Activated T-cell treated with anti-CD3 and anti-CD28 coated beads, Interleukin-2, amount 50 U/mL, for 72 hours (primary cell): ENCODE measurements at regions not wholly inside any gene's neighbourhood (a gene's known extent, or its start where the extent isn't known, plus 50 kb on each side); places are given as distances from the start of the nearest gene placed in this dataset.

Experiments
- ATAC-seq, 2 donors: fragments of 150-1000 bp; cut with Tn5 transposase; replicated peaks in 1 of 2; 2 replicates each; pipeline ENCODE4 v1.10.0; 2021; ENCODE audit warnings: moderate library complexity in 2 of 2, mild to moderate bottlenecking in 1 of 2
- DNase-seq, 2 donors: peaks; one replicate each; pipeline ENCODE4 v3.0.0; 2021 to 2022; ENCODE audit warnings: mixed read lengths in 1 of 2
- H3K27ac Mint-ChIP-seq: one replicate; pipeline ENCODE4 v1.8.0; 2022; ENCODE audit warnings: mild to moderate bottlenecking, moderate library complexity, mixed read lengths
- H3K27me3 Mint-ChIP-seq: one replicate; pipeline ENCODE4 v1.8.0; 2022; ENCODE audit warnings: low read depth, mixed read lengths
- H3K36me3 Mint-ChIP-seq, 2 donors: one replicate each; pipeline ENCODE4 v1.8.0; 2022; ENCODE audit warnings: mixed read lengths in 2 of 2, mild to moderate bottlenecking in 1 of 2; ENCODE audit not compliant: insufficient read depth in 2 of 2
- H3K4me1 Mint-ChIP-seq: one replicate; pipeline ENCODE4 v1.8.0; 2022; ENCODE audit warnings: low read depth, mixed read lengths
- H3K4me3 Mint-ChIP-seq, 2 donors: one replicate each; pipeline ENCODE4 v1.8.0; 2022; ENCODE audit warnings: mild to moderate bottlenecking in 2 of 2, mixed read lengths in 2 of 2, moderate library complexity in 2 of 2
- H3K9me3 Mint-ChIP-seq, 2 donors: one replicate each; pipeline ENCODE4 v1.8.0; 2022; ENCODE audit warnings: mixed read lengths in 2 of 2

DNA sequence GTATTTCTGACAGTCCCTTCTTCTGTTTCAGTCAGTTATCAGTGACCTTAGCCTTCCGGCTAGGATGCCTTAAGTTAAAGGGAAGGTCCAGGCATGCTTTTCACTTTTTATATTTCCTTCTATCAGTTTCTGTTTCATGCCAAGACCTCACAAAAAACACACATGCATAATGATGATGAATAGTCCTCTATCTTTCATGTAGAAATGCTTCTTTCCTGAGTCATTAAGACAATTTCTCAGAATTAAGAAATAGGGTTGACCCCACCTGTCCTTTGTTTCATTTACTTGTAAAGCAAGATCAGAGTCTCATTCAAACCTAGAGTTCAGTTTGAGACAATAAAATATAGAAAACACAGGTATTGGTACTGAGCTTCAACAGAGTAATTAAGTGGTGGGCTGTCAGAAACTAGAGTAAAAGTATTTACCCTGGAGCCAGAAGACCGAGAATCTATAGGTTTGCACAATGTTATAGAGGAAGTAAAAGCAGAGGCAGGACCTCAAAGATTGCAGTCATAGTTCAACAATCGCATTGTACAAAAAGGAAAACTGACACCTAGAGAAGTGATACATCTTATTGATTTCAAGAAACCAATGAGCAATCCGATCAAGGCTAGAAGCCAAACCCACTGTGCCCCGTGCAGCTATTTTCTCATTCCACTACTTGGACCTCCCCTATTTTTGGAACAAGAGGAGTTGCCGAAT is 118.7 kb upstream of the PUM3 start:
- no peaks in the 10 kb centered on the region for H3K36me3 Mint-ChIP-seq
- H3K27ac Mint-ChIP-seq: no peak overlapping the region
- no peaks in the 10 kb centered on the region for H3K4me1 Mint-ChIP-seq
- DNase-seq: no peak
- H3K9me3 Mint-ChIP-seq: no peaks in the 10 kb centered on the region
- peaks cover 10% of the 10 kb centered on the region for H3K27me3 Mint-ChIP-seq
- no peak overlapping the region for H3K4me3 Mint-ChIP-seq
- peak in 1 of 2 donors; percentile 19 for ATAC-seq

DNA sequence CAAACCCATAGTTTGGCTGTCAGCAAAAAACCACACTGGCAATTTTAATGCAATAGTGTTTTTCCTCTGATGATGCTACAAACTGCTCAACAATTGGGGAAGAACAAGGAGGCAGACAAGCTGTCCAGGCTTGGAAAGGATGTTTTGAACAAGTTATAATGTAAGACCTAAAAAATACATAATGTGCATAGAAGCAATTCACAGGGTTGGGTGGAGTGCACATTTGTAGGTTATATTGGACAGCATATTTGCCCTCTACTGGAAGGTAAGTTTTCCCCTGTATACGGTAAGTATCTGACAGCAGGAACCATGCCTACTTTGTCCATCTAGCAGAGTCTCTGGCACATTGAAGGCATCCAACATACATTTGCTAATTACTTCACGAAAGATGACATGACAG is 114.3 kb upstream of the PUM3 start:
- DNase-seq: no peak
- H3K4me3 Mint-ChIP-seq: no peak overlapping the region
- peaks cover 12% of the 10 kb centered on the region for H3K27me3 Mint-ChIP-seq
- H3K27ac Mint-ChIP-seq: no peak overlapping the region
- no peaks in the 10 kb centered on the region for H3K36me3 Mint-ChIP-seq
- no peak for ATAC-seq
- H3K9me3 Mint-ChIP-seq: no peaks in the 10 kb centered on the region
- H3K4me1 Mint-ChIP-seq: no peaks in the 10 kb centered on the region

DNA sequence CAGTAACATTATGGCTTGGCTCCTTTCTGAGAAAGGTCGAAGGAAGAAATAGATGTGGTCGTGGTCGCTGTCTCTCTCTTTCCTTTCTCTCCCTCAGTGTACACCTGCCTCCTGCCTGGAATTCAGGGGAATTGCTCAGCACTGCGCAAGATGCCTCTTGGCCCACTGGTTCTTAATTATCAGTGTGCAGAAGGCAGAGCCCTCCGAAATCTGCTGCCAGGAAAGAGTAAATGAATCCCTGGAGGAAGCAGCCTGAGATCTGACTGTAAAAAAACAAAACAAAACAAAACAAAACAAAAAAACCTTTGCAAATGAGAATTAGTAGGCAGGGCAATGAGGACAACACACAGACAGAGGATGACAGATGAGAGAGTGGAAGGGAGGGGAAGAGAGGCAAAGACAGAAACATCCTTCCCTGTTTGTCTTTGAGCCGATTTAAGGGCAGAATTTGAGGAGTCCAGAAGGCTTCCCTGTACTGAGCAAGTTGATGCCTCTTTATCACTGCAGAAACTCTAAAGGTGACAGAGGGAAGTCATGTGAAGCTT is 113.8 kb upstream of the PUM3 start:
- peaks cover 12% of the 10 kb centered on the region for H3K27me3 Mint-ChIP-seq
- DNase-seq (no peak), ATAC-seq (no peak)
- no peaks in the 10 kb centered on the region for H3K9me3 Mint-ChIP-seq
- H3K36me3 Mint-ChIP-seq: no peaks in the 10 kb centered on the region
- no peak overlapping the region for H3K27ac Mint-ChIP-seq
- H3K4me1 Mint-ChIP-seq: no peaks in the 10 kb centered on the region
- H3K4me3 Mint-ChIP-seq: no peak overlapping the region

DNA sequence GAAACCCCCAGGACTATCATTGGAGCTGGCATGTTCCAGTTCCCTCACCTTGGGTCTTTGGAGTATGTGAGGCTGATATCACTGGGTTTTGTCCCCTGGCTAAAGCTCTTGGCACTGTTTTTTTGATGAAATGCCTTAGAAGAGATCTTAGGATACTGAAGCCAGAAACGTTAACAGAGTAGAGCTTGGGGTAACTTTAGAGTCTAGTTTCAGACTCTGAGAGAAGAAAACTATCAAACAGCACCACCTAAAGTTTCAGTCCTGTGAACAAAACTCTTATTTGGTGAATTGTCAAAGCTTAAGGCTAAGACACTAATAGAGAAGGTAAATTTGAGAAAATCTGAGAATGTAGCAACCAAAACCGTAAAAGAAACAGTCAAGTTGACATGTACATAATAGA is 111.7 kb upstream of the PUM3 start:
- Mint-ChIP-seq H3K4me3 (no peak overlapping the region), H3K9me3 (no peaks in the 10 kb centered on the region), H3K27ac (no peak overlapping the region), H3K27me3 (peaks cover 12% of the 10 kb centered on the region), H3K4me1 (no peaks in the 10 kb centered on the region), H3K36me3 (no peaks in the 10 kb centered on the region)
- ATAC-seq (no peak), DNase-seq (no peak)

DNA sequence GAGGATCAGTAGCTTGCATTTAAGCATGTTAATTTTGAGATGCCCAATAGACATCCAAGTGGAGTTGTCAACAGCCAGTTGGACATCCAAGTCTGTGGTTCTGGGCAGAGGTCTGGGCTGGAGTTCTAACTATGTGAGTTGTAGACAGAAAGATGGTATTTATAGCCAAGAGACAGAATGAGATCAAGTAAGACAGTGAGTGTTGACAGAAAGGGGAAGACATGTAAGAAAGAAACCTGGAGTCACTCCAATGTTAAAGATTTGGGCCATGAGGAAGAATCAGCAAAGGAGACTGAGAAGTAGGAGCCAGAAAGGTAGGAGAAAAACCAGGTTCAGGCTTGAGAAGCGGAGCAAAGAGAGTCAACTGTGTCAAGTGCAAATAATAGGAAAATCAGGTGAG is 95.5 kb upstream of the PUM3 start:
- DNase-seq (no peak), ATAC-seq (no peak)
- Mint-ChIP-seq H3K4me3 (no peak overlapping the region), H3K9me3 (no peaks in the 10 kb centered on the region), H3K27ac (no peak overlapping the region), H3K4me1 (no peaks in the 10 kb centered on the region), H3K36me3 (no peaks in the 10 kb centered on the region), H3K27me3 (no peaks in the 10 kb centered on the region)

DNA sequence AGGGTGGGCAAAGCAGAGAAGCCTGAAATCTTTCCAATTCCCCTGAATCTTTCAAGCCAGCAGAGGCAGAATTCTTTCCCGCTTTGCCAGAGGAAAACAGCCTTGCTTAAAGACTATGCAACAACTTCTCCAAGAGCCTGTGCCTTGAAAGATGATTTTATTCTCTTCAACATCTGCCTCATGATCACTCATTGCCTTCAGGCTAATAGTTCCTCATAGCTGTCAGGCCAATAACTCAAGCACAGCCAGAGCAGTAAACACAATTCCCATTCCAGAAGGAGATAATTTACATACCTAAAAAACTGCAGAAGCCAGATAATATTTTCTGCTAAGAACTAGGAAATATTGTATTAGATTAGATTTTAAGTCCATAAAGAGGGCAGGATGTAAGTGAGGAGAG is 92.3 kb upstream of the PUM3 start:
- Mint-ChIP-seq H3K4me3 (no peak overlapping the region), H3K27me3 (no peaks in the 10 kb centered on the region), H3K27ac (no peak overlapping the region), H3K4me1 (no peaks in the 10 kb centered on the region), H3K36me3 (no peaks in the 10 kb centered on the region), H3K9me3 (no peaks in the 10 kb centered on the region)
- DNase-seq (no peak), ATAC-seq (no peak)

DNA sequence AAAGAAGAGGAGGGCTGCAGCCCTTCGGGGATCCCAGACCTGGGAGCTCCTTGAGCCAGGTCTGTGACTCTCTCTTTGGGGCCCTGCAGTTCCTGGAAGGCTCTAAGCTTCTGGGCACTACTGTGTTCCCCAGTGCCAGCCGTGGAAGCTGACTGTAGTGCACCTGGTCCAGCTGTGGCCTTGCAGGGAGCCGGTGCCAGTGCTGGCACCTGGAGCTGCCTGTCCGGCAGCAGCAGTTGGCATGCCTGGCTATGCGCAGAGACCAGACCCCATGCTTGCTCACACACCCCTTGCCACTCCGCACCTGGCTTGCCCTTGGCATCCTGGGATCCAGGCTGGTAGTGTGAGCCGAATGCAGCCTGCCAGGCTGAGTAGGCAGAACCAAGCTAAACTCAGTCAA is 91.0 kb upstream of the PUM3 start:
- Mint-ChIP-seq H3K4me1 (no peaks in the 10 kb centered on the region), H3K9me3 (no peaks in the 10 kb centered on the region), H3K27ac (no peak overlapping the region), H3K4me3 (no peak overlapping the region), H3K36me3 (no peaks in the 10 kb centered on the region), H3K27me3 (no peaks in the 10 kb centered on the region)
- DNase-seq (no peak), ATAC-seq (no peak)

DNA sequence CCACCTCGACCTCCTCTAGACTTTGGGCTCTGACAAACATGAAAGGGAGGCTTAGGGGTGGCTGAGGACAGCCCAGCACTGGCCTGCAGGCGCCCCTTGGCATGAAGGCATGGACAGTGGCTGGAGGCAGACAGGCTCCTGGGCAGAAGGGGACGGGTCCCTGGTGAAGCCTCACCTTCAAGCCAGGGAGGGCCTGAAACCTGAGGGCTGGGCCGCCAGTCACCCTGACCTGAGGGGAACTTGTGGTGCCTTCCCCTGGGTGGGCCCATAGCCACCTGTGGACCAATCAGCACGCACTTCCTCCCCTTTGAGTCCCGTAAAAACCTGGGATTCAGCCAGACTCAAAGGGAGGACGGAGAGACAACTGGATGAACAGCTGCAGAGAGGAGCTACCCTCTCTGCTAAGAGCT is 90.4 kb upstream of the PUM3 start:
- Mint-ChIP-seq H3K4me3 (no peak overlapping the region), H3K9me3 (no peaks in the 10 kb centered on the region), H3K27me3 (no peaks in the 10 kb centered on the region), H3K27ac (no peak overlapping the region), H3K4me1 (no peaks in the 10 kb centered on the region), H3K36me3 (no peaks in the 10 kb centered on the region)
- no peak for ATAC-seq
- DNase-seq: no peak

DNA sequence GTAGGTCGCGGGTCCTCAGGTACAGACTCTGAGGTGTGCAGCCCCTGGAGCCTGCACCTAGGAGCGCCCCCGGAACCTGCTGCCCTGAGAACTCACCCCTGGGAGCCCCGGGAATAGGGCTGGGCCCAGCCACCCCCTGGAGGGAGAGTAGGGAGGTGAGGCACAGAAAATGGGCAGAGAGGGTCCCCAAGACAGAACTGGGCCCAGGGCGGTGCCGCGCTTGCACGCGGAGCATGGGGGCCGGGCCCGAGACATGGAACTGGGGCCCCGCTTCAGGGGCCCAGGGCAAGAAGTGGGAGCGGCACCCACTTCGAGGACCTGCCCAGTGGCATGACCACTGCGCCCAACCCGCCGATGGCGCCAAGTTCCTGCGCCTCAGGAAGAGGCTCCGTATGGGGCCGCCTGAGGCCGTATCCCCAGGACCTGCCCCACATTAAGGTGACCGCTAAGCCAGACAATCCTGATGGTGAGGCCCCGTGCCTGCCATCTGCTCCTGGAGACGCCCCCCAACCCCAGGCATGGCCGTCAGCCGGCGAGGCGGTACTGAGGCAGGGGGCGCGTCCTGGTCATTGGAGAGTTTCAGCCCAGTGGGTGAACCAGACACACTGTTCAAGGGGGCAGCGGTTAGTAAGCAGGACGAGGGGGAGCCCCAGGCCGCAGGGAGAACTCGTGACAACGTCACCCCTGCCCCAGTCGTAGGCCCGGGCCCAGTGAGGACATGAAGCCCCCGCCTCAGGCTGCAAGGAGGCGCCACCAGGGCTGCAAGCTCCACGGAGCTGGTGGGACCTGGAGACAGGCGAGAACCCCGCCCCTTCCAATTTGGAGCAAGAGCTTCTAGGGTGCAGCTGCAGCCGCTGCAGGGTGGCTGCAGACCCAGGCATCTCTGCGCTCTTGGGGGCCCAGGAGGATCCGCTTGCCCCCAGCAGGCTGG is 89.5 kb upstream of the PUM3 start:
- ATAC-seq (no peak), DNase-seq (no peak)
- no peaks in the 10 kb centered on the region for H3K36me3 Mint-ChIP-seq
- H3K4me3 Mint-ChIP-seq: no peak overlapping the region
- H3K9me3 Mint-ChIP-seq: no peaks in the 10 kb centered on the region
- H3K27me3 Mint-ChIP-seq: no peaks in the 10 kb centered on the region
- no peaks in the 10 kb centered on the region for H3K4me1 Mint-ChIP-seq
- no peak overlapping the region for H3K27ac Mint-ChIP-seq

DNA sequence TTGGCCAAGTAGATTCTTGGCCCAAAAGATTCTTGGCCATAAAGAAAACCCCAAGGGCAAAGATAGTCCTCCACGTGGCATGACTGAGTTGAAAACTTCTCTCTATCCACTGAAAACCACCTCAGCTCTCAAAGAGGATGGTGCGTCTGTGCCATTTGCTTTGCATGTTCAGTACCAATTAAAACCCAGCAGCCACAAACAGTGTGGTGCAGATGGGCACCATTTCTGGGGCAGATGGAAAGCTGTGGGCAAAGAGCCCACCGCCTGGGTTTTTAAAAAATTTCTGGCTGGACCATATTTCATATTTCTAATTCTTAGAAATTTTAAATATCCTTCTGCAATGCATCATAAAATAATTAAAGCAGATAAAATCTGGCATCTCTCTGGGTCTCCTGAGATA is 84.5 kb upstream of the PUM3 start:
- ATAC-seq (no peak), DNase-seq (no peak)
- Mint-ChIP-seq H3K9me3 (peaks cover 0 to 2% of the 10 kb centered on the region in 2 donors), H3K36me3 (no peaks in the 10 kb centered on the region), H3K27me3 (no peaks in the 10 kb centered on the region), H3K4me1 (no peaks in the 10 kb centered on the region), H3K27ac (no peak overlapping the region), H3K4me3 (no peak overlapping the region)

DNA sequence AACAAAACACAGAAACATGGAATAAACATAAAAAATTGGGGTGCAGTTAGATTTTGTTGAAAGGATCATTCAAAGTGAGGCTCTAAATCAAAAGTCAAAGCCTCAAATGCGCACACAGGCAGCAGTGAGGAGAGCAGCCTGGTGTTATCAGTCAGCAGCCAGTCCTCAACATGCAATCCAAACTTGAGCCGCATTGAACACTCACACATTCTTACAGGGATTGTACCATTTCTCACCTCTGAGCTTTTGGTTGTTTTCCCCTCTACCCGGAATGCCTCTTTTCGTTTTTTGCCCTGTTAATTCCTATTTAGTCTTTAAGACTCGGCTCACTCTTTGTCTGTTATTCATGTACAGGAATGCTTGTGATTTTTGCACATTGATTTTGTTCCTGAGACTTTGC is 81.1 kb upstream of the PUM3 start:
- no peaks in the 10 kb centered on the region for H3K36me3 Mint-ChIP-seq
- no peaks in the 10 kb centered on the region for H3K4me1 Mint-ChIP-seq
- no peak overlapping the region for H3K27ac Mint-ChIP-seq
- no peak overlapping the region for H3K4me3 Mint-ChIP-seq
- H3K27me3 Mint-ChIP-seq: peaks cover 13% of the 10 kb centered on the region
- ATAC-seq (no peak), DNase-seq (no peak)
- peaks cover 0 to 2% of the 10 kb centered on the region in 2 donors for H3K9me3 Mint-ChIP-seq

DNA sequence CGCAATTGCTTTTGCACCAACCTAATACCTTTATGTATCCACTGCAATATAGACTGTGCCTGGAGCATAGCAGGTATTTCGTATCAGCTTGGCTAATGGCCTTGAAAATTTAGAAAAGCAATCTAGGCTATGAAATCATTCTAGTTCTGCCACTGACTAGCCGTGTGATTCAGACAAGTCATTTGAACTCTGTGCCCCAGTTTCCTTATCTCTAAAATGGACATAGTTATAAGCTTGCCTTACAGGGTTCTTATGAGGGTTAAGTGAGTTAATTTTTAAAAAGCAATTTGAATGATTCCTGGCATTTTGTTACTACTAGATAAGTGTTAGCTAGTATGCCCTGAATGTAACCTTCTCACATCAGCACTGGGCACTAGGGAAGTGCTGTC is 80.5 kb upstream of the PUM3 start:
- ATAC-seq: no peak
- DNase-seq: no peak
- Mint-ChIP-seq H3K27me3 (peaks cover 13% of the 10 kb centered on the region), H3K9me3 (peaks cover 0 to 2% of the 10 kb centered on the region in 2 donors), H3K27ac (no peak overlapping the region), H3K4me1 (no peaks in the 10 kb centered on the region), H3K36me3 (no peaks in the 10 kb centered on the region), H3K4me3 (no peak overlapping the region)

DNA sequence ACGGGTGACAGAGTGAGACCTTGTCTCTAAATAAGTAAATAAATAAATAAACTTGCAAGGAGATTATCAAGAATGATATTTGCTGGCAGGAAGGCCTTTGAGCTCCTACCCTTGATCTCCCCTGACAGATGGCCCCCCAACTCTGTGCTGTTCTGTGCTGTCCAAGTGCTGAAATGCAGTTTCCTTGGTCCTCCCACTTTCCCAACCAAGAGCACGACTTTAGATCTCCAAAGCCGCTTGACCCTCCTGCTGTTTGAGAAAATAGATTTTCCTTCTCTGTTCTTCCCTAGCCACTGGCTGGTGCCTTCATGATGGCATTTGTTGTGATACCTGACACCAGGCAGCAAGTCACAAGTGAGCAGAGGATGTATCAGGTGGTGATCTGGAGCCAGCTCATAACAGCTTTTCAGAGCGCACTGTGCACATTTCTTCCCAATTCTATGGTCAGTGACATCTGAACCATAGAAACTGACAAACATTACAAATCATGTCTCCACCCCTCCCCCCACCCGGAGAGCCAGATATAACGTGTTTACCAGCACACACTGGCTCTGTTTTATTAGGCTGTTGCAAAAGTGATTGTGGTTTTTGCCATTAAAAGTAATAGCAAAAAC is 80.0 kb upstream of the PUM3 start:
- no peak overlapping the region for H3K4me3 Mint-ChIP-seq
- ATAC-seq: no peak

More for the DNA sequence above, 80.0 kb upstream of the PUM3 start:
- H3K36me3 Mint-ChIP-seq: no peaks in the 10 kb centered on the region
- H3K9me3 Mint-ChIP-seq: peaks cover 0 to 2% of the 10 kb centered on the region in 2 donors
- H3K4me1 Mint-ChIP-seq: no peaks in the 10 kb centered on the region
- DNase-seq: no peak
- H3K27me3 Mint-ChIP-seq: peaks cover 13% of the 10 kb centered on the region
- no peak overlapping the region for H3K27ac Mint-ChIP-seq
